K562 (cell line): ENCODE measurements at regions not wholly inside any gene's neighbourhood (a gene's known extent, or its start where the extent isn't known, plus 50 kb on each side); places are given as distances from the start of the nearest gene placed in this dataset.

Experiments
- ATF6 ChIP-seq: sonication (generic); formaldehyde crosslinking; IDR thresholded peaks from 2 replicates; pipeline ENCODE4 v1.4.0; 2020; ENCODE audit warnings: mild to moderate bottlenecking, missing genetic modification reagents
- CREB3L1 ChIP-seq: fragments of 450-650 bp; IDR thresholded peaks from 2 replicates; pipeline ENCODE4 v1.6.1; 2014; ENCODE audit warnings: low read depth, mild to moderate bottlenecking, moderate library complexity, borderline replicate concordance
- ELF1 ChIP-seq: fragments of 200-800 bp; sonication (Bioruptor generic); IDR thresholded peaks from 2 replicates; pipeline ENCODE4 v1.6.1; 2016; ENCODE audit warnings: missing genetic modification characterization, missing compliant biosample characterization
- ERF ChIP-seq: fragments of 450-650 bp; formaldehyde crosslinking; IDR thresholded peaks from 2 replicates; pipeline ENCODE4 v1.4.0; 2020; ENCODE audit warnings: mild to moderate bottlenecking, mixed read lengths
- GTF2A2 ChIP-seq: IDR thresholded peaks from 2 replicates; pipeline ENCODE4 v1.6.1; 2016; ENCODE audit warnings: mild to moderate bottlenecking, missing genetic modification characterization, missing compliant biosample characterization
- GTF2F1 ChIP-seq: IDR thresholded peaks from 2 replicates; pipeline ENCODE4 v1.6.1; 2011; ENCODE audit warnings: low read depth, low read length, improper control_type of control experiment
- HMG20A ChIP-seq: fragments of 450-650 bp; formaldehyde crosslinking; conservative IDR thresholded peaks from 2 replicates; pipeline ENCODE4 v1.4.0; 2020; ENCODE audit warnings: mild to moderate bottlenecking, mixed read lengths
- IRF9 ChIP-seq: fragments of 450-650 bp; IDR thresholded peaks from 2 replicates; pipeline ENCODE4 v1.6.1; 2016; ENCODE audit warnings: missing biosample characterization, missing genetic modification characterization
- KAT7 ChIP-seq: sonication (generic); formaldehyde crosslinking; IDR thresholded peaks from 2 replicates; pipeline ENCODE4 v1.8.0; 2022; ENCODE audit warnings: missing genetic modification reagents, mild to moderate bottlenecking, borderline replicate concordance
- KLF1 ChIP-seq: fragments of 450-650 bp; IDR thresholded peaks from 2 replicates; pipeline ENCODE4 v1.6.1; 2016; ENCODE audit warnings: missing genetic modification characterization, missing compliant biosample characterization
- MLX ChIP-seq, 2 experiments: fragments of 450-650 bp in 1 of 2; sonication (generic) in 1 of 2; formaldehyde crosslinking; conservative IDR thresholded peaks; 2 replicates each; pipeline versions ENCODE4 v1.4.0 to v1.8.1; 2020 to 2022; ENCODE audit warnings: mild to moderate bottlenecking in 1 of 2, missing genetic modification reagents in 1 of 2
- MXI1 ChIP-seq: IDR thresholded peaks from 2 replicates; pipeline ENCODE4 v1.6.1; 2011; ENCODE audit warnings: low read depth, mild to moderate bottlenecking, improper control_type of control experiment, low read length
- NFE2 ChIP-seq: IDR thresholded peaks from 2 replicates; pipeline ENCODE4 v1.6.1; 2014; ENCODE audit warnings: antibody characterized with exemption, low read depth
- PCBP2 ChIP-seq: fragments of 200-400 bp; formaldehyde crosslinking; IDR thresholded peaks from 2 replicates; pipeline ENCODE4 v1.6.1; 2018; ENCODE audit warnings: low read length, low read depth, mild to moderate bottlenecking, moderate library complexity; ENCODE audit not compliant: poor library complexity, severe bottlenecking
- RBM17 ChIP-seq: fragments of 200-400 bp; formaldehyde crosslinking; IDR thresholded peaks from 2 replicates; pipeline ENCODE4 v1.6.1; 2017; ENCODE audit warnings: low read depth, mild to moderate bottlenecking, low read length, borderline replicate concordance
- RBM39 ChIP-seq: fragments of 200-400 bp; formaldehyde crosslinking; optimal IDR thresholded peaks from 2 replicates; pipeline ENCODE3; 2018; ENCODE audit warnings: low read depth, low read length
- SNIP1 ChIP-seq: fragments of 450-650 bp; IDR thresholded peaks from 2 replicates; pipeline ENCODE4 v1.7.1; 2017; ENCODE audit warnings: low read depth, mild to moderate bottlenecking
- STAG1 ChIP-seq: sonication (generic); formaldehyde crosslinking; IDR thresholded peaks from 2 replicates; pipeline ENCODE4 v1.5.0; 2020; ENCODE audit warnings: missing genetic modification reagents, borderline replicate concordance
- ZKSCAN1 ChIP-seq: fragments of 150-350 bp; IDR thresholded peaks from 2 replicates; pipeline ENCODE4 v1.6.1; 2016; ENCODE audit warnings: low read depth, low read length
- ZNF134 ChIP-seq: fragments of 250-450 bp; sonication (Bioruptor Pico); conservative IDR thresholded peaks from 2 replicates; pipeline ENCODE4 v1.4.0; 2020
- ZNF23 ChIP-seq: fragments of 250-450 bp; sonication (Bioruptor Pico); IDR thresholded peaks from 2 replicates; pipeline ENCODE4 v1.4.0; 2020; ENCODE audit warnings: mild to moderate bottlenecking
- ZNF384 ChIP-seq: IDR thresholded peaks from 2 replicates; pipeline ENCODE4 v1.6.1; 2012; ENCODE audit warnings: low read depth, low read length, improper control_type of control experiment

GRCh38 chr7:131105799-131106680 lies 221.6 kb upstream of the MKLN1 start (continued):
- no peak for TF ChIP-seq IRF9
- TF ChIP-seq GTF2A2 (tag), result no peak
- TF ChIP-seq PCBP2, result no peak
- TF ChIP-seq GTF2F1, result no peak
- peak; percentile 82 for TF ChIP-seq ELF1 (tag)
- TF ChIP-seq ZKSCAN1, result no peak
- TF ChIP-seq RBM17, result no peak
- no peak for TF ChIP-seq RBM39
- no peak for TF ChIP-seq KLF1 (tag)
- no peak for TF ChIP-seq SNIP1
- 0 out of 2 replicates have a peak, but pooled peaks have one; percentile 67 for TF ChIP-seq KAT7
- no peak for TF ChIP-seq MXI1
- no peak for TF ChIP-seq ZNF134 (CRISPR knock-in tag)
- no peak for TF ChIP-seq STAG1 (CRISPR knock-in tag)
- no peak for TF ChIP-seq HMG20A (CRISPR knock-in tag)
- TF ChIP-seq ATF6, result no peak
- TF ChIP-seq MLX (CRISPR knock-in tag; conservative IDR thresholded peaks at IDR 0.05), result no peak
- no peak for TF ChIP-seq ZNF384
- no peak for TF ChIP-seq NFE2
- peak; percentile 76; the same call in 1 of the 2 replicates for TF ChIP-seq CREB3L1
- peak; percentile 96 for TF ChIP-seq ERF
- no peak for TF ChIP-seq ZNF23 (CRISPR knock-in tag)
